ENCODE measurements at regions not wholly inside any gene's neighbourhood (a gene's known extent, or its start where the extent isn't known, plus 50 kb on each side); places are given as distances from the start of the nearest gene placed in this dataset.

- TF ChIP-seq CTCF (IDR thresholded peaks at IDR 0.05) (no peak), POLR2A (IDR thresholded peaks at IDR 0.05) (no peak)
Observed at GRCh38 chr2:211128287-211128686, 571.9 kb downstream of the CPS1 start.

Measured in body of pancreas (tissue), 4 donors.